ENCODE measurements at regions not wholly inside any gene's neighbourhood (a gene's known extent, or its start where the extent isn't known, plus 50 kb on each side); places are given as distances from the start of the nearest gene placed in this dataset.
"Not testable (repeated sequence)": the region's sequence is repeated elsewhere in the genome, so short reads cannot be mapped to it uniquely, and the experiment has no call there.

- DNase-seq (ENCODE audit: low read depth) = peak; percentile 72
Measured at GRCh38 chr2:14751581-14751980, 119.1 kb downstream of the LRATD1 start.

GRCh38 chr2:14752295-14752694 is 119.8 kb downstream of the LRATD1 start:
- DNase-seq (ENCODE audit: low read depth) = no peak

GRCh38 chr2:14756122-14756541 is 123.6 kb downstream of the LRATD1 start:
- DNase-seq (ENCODE audit: low read depth) = peak; percentile 75

- peak; percentile 99 for DNase-seq (ENCODE audit: low read depth)
Measured at GRCh38 chr2:14756981-14757657, 124.6 kb downstream of the LRATD1 start.

GRCh38 chr2:14759082-14759481 is 126.6 kb downstream of the LRATD1 start:
- no peak for DNase-seq (ENCODE audit: low read depth)

- peak; percentile 22 for DNase-seq (ENCODE audit: low read depth)
Measured at GRCh38 chr2:14760169-14760568, 127.7 kb downstream of the LRATD1 start.

GRCh38 chr2:14761118-14761517 is 128.6 kb downstream of the LRATD1 start:
- peak; percentile 44 for DNase-seq (ENCODE audit: low read depth)

GRCh38 chr2:14773696-14774095 is 141.2 kb downstream of the LRATD1 start:
- no peak for DNase-seq (ENCODE audit: low read depth)

GRCh38 chr2:14774436-14774968 is 142.0 kb downstream of the LRATD1 start:
- DNase-seq (ENCODE audit: low read depth) = no peak

- peak; percentile 27 for DNase-seq (ENCODE audit: low read depth)
Measured at GRCh38 chr2:14776216-14776615, 143.7 kb downstream of the LRATD1 start.

GRCh38 chr2:14778015-14778414 is 145.5 kb downstream of the LRATD1 start:
- DNase-seq (ENCODE audit: low read depth) = peak; percentile 89

GRCh38 chr2:14779252-14779651 is 146.7 kb downstream of the LRATD1 start:
- no peak for DNase-seq (ENCODE audit: low read depth)

GRCh38 chr2:14781142-14781541 is 148.6 kb downstream of the LRATD1 start:
- peak; percentile 74 for DNase-seq (ENCODE audit: low read depth)

GRCh38 chr2:14788814-14789213 is 156.3 kb downstream of the LRATD1 start:
- not testable (repeated sequence) for DNase-seq (ENCODE audit: low read depth)

GRCh38 chr2:14790041-14790640 is 157.6 kb downstream of the LRATD1 start:
- peak; percentile 44 for DNase-seq (ENCODE audit: low read depth)

GRCh38 chr2:14803994-14804393 is 171.5 kb downstream of the LRATD1 start:
- DNase-seq (ENCODE audit: low read depth) = no peak

GRCh38 chr2:14804902-14805301 is 172.4 kb downstream of the LRATD1 start:
- no peak for DNase-seq (ENCODE audit: low read depth)

GRCh38 chr2:14806613-14807012 is 174.1 kb downstream of the LRATD1 start:
- no peak for DNase-seq (ENCODE audit: low read depth)

GRCh38 chr2:14815201-14815600 is 182.7 kb downstream of the LRATD1 start:
- DNase-seq (ENCODE audit: low read depth) = no peak

GRCh38 chr2:14816069-14817060 is 183.8 kb downstream of the LRATD1 start:
- DNase-seq (ENCODE audit: low read depth) = no peak

GRCh38 chr2:14817848-14818247 is 185.3 kb downstream of the LRATD1 start:
- DNase-seq (ENCODE audit: low read depth) = no peak

GRCh38 chr2:14826518-14826917 is 194.0 kb downstream of the LRATD1 start:
- peak; percentile 49 for DNase-seq (ENCODE audit: low read depth)
